ENCODE measurements at regions not wholly inside any gene's neighbourhood (a gene's known extent, or its start where the extent isn't known, plus 50 kb on each side); places are given as distances from the start of the nearest gene placed in this dataset.

DNA sequence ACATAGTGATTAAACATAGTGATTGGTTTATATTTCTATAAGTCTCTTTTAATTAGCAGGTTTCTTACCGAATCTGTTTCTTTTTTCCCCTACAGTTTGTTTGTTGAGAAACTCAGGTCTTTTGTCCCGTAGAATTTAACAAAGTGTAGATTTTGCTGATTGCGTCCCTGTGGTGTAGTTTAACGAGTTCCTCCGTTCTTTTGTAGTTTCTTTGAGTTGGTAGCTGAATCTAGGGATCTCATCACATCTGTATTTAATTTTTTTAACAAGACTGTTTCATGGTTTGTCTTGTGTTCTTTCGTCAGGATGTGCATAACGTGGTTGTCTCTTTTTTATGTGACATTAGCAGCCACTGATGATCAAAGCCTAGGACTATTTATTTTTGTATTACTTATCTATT is 111.1 kb downstream of the AKAP11 start (continued):
- TF ChIP-seq, protein P1, sequence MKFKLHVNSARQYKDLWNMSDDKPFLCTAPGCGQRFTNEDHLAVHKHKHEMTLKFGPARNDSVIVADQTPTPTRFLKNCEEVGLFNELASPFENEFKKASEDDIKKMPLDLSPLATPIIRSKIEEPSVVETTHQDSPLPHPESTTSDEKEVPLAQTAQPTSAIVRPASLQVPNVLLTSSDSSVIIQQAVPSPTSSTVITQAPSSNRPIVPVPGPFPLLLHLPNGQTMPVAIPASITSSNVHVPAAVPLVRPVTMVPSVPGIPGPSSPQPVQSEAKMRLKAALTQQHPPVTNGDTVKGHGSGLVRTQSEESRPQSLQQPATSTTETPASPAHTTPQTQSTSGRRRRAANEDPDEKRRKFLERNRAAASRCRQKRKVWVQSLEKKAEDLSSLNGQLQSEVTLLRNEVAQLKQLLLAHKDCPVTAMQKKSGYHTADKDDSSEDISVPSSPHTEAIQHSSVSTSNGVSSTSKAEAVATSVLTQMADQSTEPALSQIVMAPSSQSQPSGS (CRISPR knock-in tag; IDR thresholded peaks at IDR 0.05), result no peak
- TF ChIP-seq GABPB2 (CRISPR knock-in tag; conservative IDR thresholded peaks at IDR 0.05) (no peak), GATAD2A (IDR thresholded peaks at IDR 0.05) (no peak), ZNF316 (IDR thresholded peaks at IDR 0.05) (no peak), SRF (CRISPR knock-in tag; IDR thresholded peaks at IDR 0.05) (no peak)

DNA sequence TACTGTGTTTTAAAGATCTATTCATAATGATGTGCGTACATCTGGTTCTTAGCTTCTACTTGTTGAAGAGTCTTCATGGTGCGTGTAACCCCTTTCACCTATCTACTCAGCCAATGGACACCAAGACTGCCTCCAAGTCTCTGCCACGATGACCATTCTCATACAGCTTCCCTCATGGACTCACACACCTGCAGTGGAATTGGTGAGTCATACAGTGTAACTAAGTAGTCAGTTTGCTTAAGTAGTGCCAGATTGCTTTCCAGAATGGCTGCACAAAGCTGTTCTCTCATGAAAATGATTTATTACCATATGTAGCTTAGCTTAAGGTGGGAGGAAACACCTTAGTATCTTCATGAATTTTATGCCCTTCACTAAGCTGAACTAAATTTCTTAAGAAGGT is 112.3 kb downstream of the AKAP11 start:
- no peak overlapping the region for H3K4me2 ChIP-seq (ENCODE audit: insufficient read depth, low read length)
- WGBS (ENCODE audit: insufficient coverage, low coverage, missing lambda C conversion rate), result 0% methylated on average over 3 of the region's 3 CpGs
- CTCF ChIA-PET (ENCODE audit: low intra/inter-chr PET ratio), result no interaction called here
- POLR2A ChIA-PET, result interaction anchor here (1.3 kb wide), 1 partner anchor 29 kb away, joined by 3 read pairs; no protein-coding TSS in a partner anchor
- H2AFZ ChIP-seq (ENCODE audit: low read depth, low read length), result no peak overlapping the region
- in situ Hi-C loops (cut with MboI) (no loop called here), intact Hi-C loops (cut with micrococcal nuclease) (no loop called here)
- no peaks in the 10 kb centered on the region for H3K79me2 ChIP-seq (ENCODE audit: control insufficient read depth, insufficient read depth, low read length)
- ATAC-seq (no peak), DNase-seq (ENCODE audit: extremely low read depth in 1 of 4, low spot score in 3 of 4) (no peak), FAIRE-seq (no peak)
- no peak overlapping the region for H3K4me3 ChIP-seq
- no peaks in the 10 kb centered on the region; a peak in 1 of 5 replicates for H3K4me1 ChIP-seq (replicated peaks in 1 of 2; ENCODE audit: control insufficient read depth in 2 of 2, insufficient read depth in 2 of 2, low read length in 2 of 2)
- no peaks in the 10 kb centered on the region for H3K9me1 ChIP-seq (ENCODE audit: control insufficient read depth, insufficient read depth, low read length)
- H3K27ac ChIP-seq (ENCODE audit: extremely low read depth, low read depth, low read length), result no peak overlapping the region
- H3K36me3 ChIP-seq (ENCODE audit: control insufficient read depth, insufficient read depth, low read length), result no peaks in the 10 kb centered on the region
- no peaks in the 10 kb centered on the region for H3K9me3 ChIP-seq (replicated peaks; ENCODE audit: control insufficient read depth, insufficient read depth, low read depth, low read length)
- H3K9ac ChIP-seq (ENCODE audit: insufficient read depth in 1 of 2, low read depth in 2 of 2, low read length in 2 of 2), result no peak overlapping the region
- no TSS peak for BruUV-seq (replicated peaks)
- no peaks in the 10 kb centered on the region for H4K20me1 ChIP-seq (replicated peaks; ENCODE audit: control insufficient read depth, insufficient read depth, low read length)
- no peaks in the 10 kb centered on the region for H3K27me3 ChIP-seq (ENCODE audit: control insufficient read depth in 2 of 2, insufficient read depth in 2 of 2, low read length in 2 of 2)
- TF ChIP-seq MBD2 (IDR thresholded peaks at IDR 0.05; ENCODE audit: borderline replicate concordance, low read depth) (no peak), CSDE1 (IDR thresholded peaks at IDR 0.05) (no peak), TAL1 (IDR thresholded peaks at IDR 0.05) (no peak), POLR2B (IDR thresholded peaks at IDR 0.05; ENCODE audit: low read depth, partially characterized antibody) (no peak), SETDB1 (IDR thresholded peaks at IDR 0.05; ENCODE audit: low read length) (no peak), BRD4 (IDR thresholded peaks at IDR 0.05) (no peak), DMBX1 (CRISPR knock-in tag; IDR thresholded peaks at IDR 0.05; ENCODE audit: borderline replicate concordance) (no peak), ZZZ3 (IDR thresholded peaks at IDR 0.05) (no peak), ZC3H8 (IDR thresholded peaks at IDR 0.05) (no peak), SAP30 (IDR thresholded peaks at IDR 0.05; ENCODE audit: borderline replicate concordance, insufficient read depth, low read depth, low read length, poor library complexity, severe bottlenecking) (no peak), SRF (CRISPR knock-in tag; IDR thresholded peaks at IDR 0.05) (no peak), STAT5B (CRISPR knock-in tag; IDR thresholded peaks at IDR 0.05) (no peak), ZNF24 (IDR thresholded peaks at IDR 0.05) (no peak), U2AF2 (optimal IDR thresholded peaks at IDR 0.05; ENCODE audit: low read depth, low read length) (no peak)
- TF ChIP-seq, protein P2, sequence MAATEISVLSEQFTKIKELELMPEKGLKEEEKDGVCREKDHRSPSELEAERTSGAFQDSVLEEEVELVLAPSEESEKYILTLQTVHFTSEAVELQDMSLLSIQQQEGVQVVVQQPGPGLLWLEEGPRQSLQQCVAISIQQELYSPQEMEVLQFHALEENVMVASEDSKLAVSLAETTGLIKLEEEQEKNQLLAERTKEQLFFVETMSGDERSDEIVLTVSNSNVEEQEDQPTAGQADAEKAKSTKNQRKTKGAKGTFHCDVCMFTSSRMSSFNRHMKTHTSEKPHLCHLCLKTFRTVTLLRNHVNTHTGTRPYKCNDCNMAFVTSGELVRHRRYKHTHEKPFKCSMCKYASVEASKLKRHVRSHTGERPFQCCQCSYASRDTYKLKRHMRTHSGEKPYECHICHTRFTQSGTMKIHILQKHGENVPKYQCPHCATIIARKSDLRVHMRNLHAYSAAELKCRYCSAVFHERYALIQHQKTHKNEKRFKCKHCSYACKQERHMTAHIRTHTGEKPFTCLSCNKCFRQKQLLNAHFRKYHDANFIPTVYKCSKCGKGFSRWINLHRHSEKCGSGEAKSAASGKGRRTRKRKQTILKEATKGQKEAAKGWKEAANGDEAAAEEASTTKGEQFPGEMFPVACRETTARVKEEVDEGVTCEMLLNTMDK (IDR thresholded peaks at IDR 0.05; ENCODE audit: borderline replicate concordance, insufficient read depth, low read depth, low read length, poor library complexity, severe bottlenecking), result no peak
- TF ChIP-seq, protein P3, sequence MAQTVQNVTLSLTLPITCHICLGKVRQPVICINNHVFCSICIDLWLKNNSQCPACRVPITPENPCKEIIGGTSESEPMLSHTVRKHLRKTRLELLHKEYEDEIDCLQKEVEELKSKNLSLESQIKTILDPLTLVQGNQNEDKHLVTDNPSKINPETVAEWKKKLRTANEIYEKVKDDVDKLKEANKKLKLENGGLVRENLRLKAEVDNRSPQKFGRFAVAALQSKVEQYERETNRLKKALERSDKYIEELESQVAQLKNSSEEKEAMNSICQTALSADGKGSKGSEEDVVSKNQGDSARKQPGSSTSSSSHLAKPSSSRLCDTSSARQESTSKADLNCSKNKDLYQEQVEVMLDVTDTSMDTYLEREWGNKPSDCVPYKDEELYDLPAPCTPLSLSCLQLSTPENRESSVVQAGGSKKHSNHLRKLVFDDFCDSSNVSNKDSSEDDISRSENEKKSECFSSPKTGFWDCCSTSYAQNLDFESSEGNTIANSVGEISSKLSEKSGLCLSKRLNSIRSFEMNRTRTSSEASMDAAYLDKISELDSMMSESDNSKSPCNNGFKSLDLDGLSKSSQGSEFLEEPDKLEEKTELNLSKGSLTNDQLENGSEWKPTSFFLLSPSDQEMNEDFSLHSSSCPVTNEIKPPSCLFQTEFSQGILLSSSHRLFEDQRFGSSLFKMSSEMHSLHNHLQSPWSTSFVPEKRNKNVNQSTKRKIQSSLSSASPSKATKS (CRISPR knock-in tag; IDR thresholded peaks at IDR 0.05), result no peak

All from K562 (cell line).